ENCODE measurements at regions not wholly inside any gene's neighbourhood (a gene's known extent, or its start where the extent isn't known, plus 50 kb on each side); places are given as distances from the start of the nearest gene placed in this dataset.

DNA sequence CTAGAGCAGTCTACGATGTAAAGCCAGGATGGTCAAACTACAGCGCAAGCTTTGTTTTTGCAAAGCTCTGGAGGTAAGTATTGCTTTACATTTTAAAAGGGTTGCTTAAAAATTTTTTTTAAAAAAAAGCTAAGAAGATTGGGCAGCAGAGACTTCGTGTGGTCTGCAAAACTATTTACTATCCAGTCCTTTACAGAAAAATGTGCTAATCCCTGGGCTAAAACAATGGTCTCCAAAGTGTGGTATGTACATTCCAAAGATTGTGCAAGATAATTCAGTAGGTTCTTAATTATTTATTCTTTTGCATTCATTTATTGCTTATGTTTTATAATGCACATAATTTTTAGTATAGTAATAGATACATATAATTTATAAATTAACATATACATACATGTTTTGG, 113.2 kb downstream of the MFAP3L start:
- TF ChIP-seq, protein P1, sequence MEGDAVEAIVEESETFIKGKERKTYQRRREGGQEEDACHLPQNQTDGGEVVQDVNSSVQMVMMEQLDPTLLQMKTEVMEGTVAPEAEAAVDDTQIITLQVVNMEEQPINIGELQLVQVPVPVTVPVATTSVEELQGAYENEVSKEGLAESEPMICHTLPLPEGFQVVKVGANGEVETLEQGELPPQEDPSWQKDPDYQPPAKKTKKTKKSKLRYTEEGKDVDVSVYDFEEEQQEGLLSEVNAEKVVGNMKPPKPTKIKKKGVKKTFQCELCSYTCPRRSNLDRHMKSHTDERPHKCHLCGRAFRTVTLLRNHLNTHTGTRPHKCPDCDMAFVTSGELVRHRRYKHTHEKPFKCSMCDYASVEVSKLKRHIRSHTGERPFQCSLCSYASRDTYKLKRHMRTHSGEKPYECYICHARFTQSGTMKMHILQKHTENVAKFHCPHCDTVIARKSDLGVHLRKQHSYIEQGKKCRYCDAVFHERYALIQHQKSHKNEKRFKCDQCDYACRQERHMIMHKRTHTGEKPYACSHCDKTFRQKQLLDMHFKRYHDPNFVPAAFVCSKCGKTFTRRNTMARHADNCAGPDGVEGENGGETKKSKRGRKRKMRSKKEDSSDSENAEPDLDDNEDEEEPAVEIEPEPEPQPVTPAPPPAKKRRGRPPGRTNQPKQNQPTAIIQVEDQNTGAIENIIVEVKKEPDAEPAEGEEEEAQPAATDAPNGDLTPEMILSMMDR (conservative IDR thresholded peaks at IDR 0.05 in 1 of 2, IDR thresholded peaks at IDR 0.05 in 1 of 2; ENCODE audit: low read depth in 1 of 2, low read length in 2 of 2) = no peak
- TF ChIP-seq EZH2 (IDR thresholded peaks at IDR 0.05; ENCODE audit: low read length, missing control alignments) = no peak

Measured in fibroblast of lung (primary cell).